Dedifferentiated amniotic fluid mesenchymal stem cell (primary cell): ENCODE measurements at regions not wholly inside any gene's neighbourhood (a gene's known extent, or its start where the extent isn't known, plus 50 kb on each side); places are given as distances from the start of the nearest gene placed in this dataset.
"Not testable (repeated sequence)": the region's sequence is repeated elsewhere in the genome, so short reads cannot be mapped to it uniquely, and the experiment has no call there.

Experiments
- DNase-seq: peaks from one replicate; pipeline ENCODE4 v3.0.0-alpha.2; 2016; ENCODE audit errors: extremely low spot score

DNA sequence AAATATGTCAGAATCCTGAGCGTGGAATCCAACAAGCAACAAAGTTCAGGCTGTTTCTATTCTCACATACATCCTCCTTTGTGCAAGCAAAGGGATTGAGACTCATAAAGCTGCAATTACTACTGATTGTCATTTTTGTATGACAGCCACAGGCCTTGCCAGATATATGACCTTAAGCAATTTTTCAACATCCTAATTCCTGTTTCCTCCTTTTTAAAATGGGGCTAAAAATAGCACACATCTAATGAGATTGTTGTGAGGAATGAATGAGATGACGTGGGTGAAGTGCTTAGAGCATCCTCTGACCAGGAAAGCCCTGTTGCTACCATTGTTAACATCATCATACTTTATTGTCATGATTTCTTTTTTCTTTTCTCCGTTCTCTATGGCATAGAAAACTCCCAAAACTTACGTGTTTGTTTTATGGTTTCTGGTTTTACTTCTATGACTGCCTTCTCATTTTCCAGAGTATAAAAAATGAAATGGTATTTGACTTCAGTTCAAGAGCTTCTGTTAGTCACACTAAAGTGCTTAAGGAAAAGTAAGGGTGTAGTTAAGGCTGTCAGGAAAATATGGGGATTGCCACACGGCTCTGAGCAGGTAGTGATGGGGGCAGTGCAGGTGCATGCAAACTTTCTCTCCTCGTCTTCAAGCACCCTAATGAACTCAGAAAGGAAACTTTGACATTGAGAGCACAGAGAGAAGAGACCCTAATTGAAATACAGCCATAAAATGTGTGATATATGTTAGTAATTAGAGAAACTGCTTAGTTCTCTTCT lies 590.6 kb upstream of the NETO1 start:
- no peak for DNase-seq

DNA sequence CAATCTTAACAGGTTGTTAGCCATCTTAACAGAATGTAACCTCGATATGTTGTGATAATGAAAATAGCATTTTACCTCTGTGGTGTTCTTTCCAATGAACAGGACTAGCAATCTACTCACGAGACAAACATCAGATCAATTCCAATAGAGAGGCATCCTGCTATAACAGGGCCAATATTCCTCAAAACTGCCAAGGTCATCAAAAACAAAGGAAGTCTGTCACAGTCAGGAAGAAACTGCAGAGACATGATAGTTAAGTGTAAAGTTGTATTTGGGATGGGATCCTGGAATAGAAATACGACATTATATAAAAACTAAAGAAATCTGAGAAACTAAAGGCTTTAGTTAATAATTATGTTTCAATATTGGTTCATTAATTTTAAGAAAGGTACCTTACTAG lies 588.9 kb upstream of the NETO1 start:
- no peak for DNase-seq

GRCh38 chr18:73452866-73453265 lies 585.1 kb upstream of the NETO1 start:
- no peak for DNase-seq

GRCh38 chr18:73446502-73446901 lies 578.7 kb upstream of the NETO1 start:
- DNase-seq: no peak

- no peak for DNase-seq
Measured at GRCh38 chr18:73431620-73432019, 563.8 kb upstream of the NETO1 start.

DNA sequence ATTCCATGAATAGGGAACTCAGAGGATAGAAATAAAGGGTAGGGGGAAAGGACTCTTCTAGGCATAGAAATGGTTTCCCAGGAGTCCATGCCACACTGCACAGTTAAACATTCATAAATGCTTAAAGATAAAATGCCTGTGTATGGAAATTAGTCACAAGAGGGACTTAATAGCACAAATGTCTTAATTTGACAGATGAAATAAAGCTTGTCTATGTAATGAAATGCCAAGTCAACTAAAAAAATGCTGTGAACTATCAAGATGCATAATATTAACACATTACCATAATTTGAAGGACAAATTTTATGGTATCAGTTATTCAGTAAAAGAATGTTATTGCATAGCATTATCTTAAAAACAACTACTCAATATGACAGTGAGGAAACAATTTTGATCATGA lies 553.2 kb upstream of the NETO1 start:
- no peak for DNase-seq

DNA sequence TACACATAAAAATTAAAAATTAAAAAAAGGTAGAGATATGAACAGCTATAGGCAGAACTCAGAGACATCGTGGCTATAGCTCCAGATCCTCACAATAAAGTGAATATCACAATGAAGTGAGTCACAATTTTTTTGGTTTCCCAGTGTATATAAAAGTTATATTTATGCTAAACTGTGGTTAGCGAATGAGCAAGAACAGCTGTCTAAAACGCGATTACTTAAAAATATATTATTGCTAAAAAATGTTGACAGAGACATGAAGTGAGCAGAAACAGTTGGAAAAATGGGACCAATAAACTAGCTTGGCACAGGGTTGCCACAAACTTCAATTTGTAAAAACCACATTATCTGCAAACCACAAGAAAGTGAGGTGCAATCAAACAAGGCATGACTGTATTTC lies 551.7 kb upstream of the NETO1 start:
- no peak for DNase-seq

- no peak for DNase-seq
Measured at GRCh38 chr18:73414598-73414997, 546.8 kb upstream of the NETO1 start.

- no peak for DNase-seq
Measured at GRCh38 chr18:73414069-73414468, 546.3 kb upstream of the NETO1 start.

GRCh38 chr18:73409242-73409641 lies 541.5 kb upstream of the NETO1 start:
- DNase-seq: no peak

GRCh38 chr18:73408469-73408868 lies 540.7 kb upstream of the NETO1 start:
- no peak for DNase-seq

DNA sequence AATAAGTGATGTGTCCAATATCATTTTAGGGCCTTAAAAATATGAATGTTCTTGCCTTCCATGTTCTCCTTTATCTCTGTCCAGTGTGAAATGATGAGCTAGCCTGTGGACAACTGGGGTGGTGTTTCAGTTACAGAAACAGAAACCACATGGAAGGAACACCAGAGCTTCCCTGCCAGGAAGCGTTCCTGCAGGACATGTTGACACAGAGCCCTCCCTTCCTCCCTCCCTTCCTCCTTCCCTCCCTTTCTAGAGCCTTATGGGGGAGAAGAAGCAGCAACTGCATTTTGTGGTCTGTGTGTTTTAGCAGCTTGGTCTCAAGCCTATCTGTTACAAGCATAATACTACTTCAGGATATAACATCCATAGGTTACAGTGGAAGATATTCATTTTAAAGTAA lies 539.7 kb upstream of the NETO1 start:
- no peak for DNase-seq

DNA sequence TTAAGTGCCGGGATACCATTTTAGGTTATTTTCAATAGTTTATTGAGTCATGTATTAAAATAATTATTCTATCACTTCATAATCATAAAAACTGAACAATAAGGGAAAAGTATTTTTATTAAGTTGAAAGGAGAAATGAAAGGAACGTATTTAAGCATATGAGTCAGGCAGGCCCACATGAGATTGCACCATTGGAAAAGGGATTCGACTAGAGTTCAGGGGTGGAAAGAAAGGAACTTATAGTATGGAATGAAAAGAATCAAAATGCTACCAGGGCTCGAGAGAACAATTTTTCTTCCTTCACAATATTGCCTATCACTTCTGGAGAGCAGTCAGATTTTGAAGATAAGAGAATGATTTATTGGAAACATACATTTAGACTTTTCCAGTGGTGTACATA lies 516.5 kb upstream of the NETO1 start:
- no peak for DNase-seq

- DNase-seq: no peak
Measured at GRCh38 chr18:73381699-73382036, 513.9 kb upstream of the NETO1 start.

DNA sequence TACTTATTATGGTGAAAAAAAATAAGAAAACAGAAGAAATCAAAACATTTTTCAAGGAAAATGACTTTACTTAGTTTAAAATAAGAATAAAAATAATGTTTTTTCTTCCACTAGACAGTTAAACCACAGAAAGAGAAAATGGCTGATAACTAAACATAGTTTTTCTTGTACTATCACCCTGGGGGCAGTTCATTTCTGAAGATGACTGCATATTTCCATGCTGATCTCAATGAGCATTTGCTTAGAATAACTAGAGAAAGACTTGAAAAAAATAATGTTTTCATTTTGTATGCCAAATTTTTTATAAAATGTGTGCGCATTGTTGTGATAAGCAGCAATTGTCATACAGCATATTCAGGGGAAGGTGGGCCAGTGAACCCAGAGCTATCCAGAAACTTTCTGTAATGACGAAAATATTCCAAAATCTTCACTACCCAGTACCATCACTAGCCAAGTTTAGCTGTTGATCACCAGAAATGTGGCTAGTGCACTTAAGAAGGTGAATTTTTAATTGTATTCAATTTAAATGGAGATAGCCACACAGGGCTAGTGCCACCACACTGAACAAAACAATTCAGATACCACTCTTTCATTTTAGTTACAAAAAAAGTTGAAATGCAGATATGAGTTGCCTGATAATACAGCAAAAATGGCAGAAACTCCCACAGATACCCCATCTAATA lies 513.4 kb upstream of the NETO1 start:
- DNase-seq: peak; percentile 31

DNA sequence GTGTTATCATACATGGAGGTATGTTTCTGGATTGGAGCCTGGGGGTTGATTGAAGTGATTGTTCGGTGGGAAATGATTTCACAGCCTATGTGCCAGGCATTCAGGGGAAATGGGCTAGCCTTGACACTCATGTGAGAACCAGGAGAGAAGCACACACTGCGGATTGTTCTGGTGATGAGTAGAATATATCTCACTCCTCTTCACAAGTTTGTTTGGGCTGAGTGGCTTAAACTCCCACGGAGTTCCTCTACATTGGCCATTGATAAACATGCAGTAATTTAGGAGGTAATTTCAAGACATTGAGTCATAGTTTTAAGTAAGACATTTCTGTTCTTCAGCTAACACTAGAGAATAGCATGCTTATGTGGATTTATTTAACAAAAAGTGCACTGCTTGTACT lies 498.9 kb upstream of the NETO1 start:
- no peak for DNase-seq

- peak; percentile 63 for DNase-seq
Measured at GRCh38 chr18:73365018-73365417, 497.2 kb upstream of the NETO1 start.

- DNase-seq: no peak
Measured at GRCh38 chr18:73355121-73355520, 487.3 kb upstream of the NETO1 start.

GRCh38 chr18:73352546-73352945 lies 484.8 kb upstream of the NETO1 start:
- no peak for DNase-seq

DNA sequence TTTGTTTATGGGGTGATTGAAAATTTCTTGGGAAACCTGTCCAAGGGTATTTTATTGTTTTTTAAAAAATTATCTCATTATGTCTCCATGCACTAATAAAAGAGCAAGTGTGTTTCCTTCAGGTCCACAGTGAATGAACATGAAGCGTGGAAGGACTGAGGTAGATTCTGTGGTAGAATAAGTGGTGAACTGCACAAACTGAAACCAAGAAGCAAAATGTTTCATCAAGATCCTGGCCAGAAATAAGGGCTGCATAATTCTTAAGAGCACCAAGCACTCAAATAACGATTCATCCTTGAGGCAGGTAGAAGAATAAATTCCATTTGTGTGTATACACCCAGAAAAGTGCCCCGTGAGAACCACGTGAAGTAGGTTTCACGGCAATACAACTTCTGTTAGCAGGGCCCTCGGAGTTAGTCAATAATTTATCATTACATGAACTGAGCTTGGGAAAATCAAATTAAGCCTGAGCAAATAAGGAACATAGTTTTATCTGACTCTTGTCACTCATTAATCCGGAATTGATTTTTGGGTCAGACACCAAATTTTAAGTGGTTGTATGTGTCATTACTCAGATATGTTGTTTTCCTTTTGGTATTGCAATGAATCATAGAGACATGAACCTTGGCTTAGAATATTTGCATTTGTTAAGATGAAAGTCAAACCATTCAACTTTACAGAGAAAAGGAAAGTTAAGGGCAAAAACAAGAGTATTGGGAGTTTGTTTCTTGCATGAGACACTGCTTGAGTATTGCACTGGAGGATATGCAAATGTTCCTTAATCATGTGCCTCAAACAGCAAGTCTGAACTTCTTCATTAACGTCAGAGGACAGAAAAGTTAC lies 472.6 kb upstream of the NETO1 start:
- peak; percentile 20 for DNase-seq

GRCh38 chr18:73331212-73331772 lies 463.5 kb upstream of the NETO1 start:
- DNase-seq: no peak

DNA sequence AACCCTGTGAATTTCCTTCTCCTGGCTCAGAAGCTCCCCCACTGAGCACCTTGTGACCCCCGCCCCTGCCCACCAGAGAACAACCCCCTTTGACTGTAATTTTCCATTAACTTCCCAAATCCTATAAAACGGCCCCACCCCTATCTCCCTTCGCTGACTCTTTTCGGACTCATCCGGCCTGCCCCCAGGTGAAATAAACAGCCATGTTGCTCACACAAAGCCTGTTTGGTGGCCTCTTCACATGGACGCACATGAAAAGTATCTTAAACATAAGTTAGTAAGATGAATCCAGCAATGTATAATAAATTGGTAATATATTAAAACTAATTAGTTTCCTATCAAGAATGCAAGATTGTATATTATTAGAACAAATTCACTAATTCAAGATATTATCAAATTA lies 462.3 kb upstream of the NETO1 start:
- not testable (repeated sequence) for DNase-seq
